GM18520 (cell line): ENCODE measurements at regions not wholly inside any gene's neighbourhood (a gene's known extent, or its start where the extent isn't known, plus 50 kb on each side); places are given as distances from the start of the nearest gene placed in this dataset.
"Not testable (repeated sequence)": the region's sequence is repeated elsewhere in the genome, so short reads cannot be mapped to it uniquely, and the experiment has no call there.

ENCODE experiments used
- ATAC-seq: cut with Tn5 transposase; IDR thresholded peaks from one replicate; pipeline ENCODE4 v1.9.1; 2021; ENCODE audit not compliant: unreplicated experiment

DNA sequence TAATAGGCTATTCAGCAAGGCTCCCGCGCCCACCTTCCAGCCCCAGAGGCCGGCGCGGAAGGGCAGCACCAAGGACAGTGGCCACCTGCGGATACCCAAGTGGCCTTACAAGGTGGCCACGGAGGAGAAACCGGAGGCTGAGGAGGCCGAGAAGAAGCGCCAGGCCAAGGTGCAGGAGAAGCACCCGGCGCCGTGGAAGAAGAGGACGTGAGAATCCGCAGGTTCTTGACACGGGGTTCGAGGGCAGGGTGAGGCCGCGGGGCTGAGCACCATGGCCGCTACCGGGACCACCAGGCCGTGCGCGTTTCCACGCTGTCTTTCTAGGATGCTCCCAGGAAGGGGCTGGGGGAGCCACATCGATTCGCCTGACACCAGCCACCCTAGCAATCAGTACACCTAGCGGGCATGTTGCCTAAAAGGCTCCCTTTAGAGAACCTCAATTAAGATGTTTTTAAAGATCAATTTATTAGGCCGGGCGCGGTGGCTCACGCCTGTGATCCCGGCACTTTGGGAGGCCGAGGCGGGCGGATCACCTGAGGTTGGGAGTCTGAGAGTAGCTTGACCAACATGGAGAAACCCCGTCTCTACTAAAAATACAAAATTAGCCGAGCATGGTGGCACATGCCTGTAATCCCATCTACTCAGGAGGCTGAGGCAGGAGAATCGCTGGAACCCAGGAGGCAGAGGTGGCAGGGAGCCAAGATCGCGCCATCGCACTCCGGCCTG is 134.3 kb upstream of the OR4C13 start:
- ATAC-seq, result not testable (repeated sequence)

DNA sequence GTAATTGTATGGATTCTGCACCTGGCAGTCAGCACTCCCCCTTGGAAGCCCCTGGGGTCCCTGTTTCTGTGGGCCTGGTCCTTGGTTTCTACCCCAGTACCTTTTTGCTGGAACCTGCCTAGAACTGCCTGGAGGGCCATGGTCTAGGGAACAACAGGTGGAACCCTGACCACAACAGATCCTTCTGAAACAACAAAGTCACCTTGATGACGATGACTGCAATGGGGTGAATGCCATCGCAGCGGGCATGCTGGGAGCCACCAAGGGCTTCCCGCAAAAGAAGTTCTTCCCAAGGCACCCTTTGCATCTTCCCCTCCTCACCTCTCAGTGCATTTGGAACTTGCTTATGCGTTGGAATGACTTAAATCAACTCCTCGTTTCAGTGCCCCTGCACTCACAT is 129.0 kb upstream of the OR4C13 start:
- ATAC-seq, result not testable (repeated sequence)

DNA sequence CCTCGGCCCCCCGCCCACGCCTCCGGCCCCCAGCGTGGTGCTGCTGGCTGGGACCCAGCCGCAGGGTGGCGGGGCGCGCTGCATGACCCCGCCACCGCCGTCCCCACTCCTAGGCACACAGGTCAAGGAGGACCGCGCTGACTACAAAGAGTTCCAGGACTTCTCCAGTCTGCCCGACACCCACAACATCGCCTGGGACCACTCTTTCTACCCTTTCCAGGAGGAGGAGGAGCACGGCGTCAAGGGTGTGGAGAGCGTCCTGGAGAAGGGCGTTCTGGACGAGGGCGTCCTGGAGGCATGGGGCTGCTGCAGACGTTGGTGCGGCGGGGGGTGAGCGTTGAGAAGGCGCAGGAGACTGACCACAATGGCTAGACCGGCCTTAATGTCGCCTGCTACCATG is 101.7 kb upstream of the OR4C13 start:
- ATAC-seq, result not testable (repeated sequence)

DNA sequence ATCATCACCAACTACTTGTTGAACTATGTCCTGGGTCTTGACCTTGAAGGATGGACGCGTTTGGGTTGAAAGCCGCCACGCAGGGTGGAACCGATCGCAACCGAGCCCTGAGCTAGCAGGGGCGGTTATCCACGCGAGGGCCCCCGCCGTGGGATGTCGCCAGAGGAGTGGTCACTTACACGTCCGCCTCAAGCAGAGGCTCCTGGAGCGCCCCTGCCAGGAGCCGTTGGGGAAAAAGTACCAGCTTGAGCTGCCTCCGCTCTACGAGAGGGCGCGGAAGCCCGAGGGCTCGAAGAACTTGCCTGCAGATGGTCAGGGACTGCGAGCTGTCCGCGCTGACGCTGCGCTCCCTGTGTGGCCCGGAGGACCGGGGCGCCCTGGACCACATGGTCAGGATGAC is 100.7 kb upstream of the OR4C13 start:
- no peak for ATAC-seq

DNA sequence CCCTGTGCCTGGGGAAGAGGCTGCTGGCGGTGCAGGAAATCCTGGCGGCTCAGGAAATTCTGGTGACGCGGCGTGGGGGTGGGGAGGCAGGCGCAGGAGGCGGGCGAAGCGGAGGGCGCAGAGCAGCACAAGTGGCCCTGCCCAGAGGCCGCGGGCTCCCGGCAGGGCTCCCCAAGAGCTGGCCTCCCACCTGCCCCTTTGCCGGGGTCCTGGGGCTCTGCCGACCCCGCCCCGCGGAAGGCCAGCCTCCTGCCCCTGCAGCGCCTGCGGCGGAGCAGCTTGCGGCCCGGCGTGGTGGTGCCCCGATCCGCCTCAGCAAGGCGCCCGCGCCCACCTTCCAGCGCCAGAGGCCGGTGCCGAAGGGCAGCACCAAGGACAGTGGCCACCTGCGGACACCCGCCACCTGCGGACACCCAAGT is 100.2 kb upstream of the OR4C13 start:
- ATAC-seq, result no peak

DNA sequence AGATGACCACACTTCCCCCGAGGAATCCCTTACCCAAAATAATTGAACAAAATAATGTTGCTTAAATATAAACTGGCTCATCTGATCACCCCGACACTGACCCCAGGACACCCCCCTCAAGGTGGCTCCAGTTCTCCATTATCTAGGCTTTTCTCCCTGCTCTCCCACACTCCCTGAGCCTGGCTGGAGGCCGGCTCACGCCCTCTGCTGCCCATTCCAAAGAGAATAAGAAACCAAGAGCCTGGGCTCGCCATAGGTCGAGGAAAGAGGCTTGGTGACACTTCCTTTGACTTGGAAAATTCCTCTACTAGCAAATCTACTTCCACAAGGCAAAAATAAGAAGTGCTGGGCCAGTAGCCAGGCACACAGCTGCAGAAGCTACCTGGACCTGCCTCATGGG is 63.3 kb upstream of the OR4C13 start:
- ATAC-seq, result not testable (repeated sequence)

DNA sequence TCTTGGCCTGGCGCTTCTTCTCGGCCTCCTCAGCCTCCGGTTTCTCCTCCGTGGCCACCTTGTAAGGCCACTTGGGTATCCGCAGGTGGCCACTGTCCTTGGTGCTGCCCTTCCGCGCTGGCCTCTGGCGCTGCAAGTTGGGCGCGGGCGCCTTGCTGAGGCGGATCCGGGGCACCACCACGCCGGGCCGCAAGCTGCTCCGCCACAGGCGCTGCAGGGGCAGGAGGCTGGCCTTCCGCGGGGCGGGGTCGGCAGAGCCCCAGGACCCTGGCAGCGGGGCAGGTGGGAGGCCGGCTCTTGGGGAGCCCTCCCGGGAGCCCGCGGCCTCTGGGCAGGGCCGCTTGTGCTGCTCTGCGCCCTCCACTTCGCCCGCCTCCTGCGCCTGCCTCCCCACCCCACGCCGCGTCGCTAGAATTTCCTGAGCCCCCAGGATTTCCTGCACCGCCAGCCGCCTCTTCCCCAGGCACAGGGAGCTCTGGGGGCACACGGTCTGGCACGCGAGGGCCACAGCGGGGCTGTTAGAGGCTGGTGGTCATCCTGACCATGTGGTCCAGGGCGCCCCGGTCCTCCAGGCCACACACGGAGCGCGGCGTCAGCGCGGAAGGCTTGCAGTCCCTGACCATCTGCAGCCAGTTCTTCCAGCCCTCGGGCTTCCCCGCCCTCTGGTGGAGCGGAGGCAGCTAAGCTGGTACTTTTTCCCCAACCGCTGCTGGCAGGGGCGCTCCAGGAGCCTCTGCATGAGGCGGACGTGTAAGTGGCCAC is 60.1 kb upstream of the OR4C13 start:
- ATAC-seq, result not testable (repeated sequence)

DNA sequence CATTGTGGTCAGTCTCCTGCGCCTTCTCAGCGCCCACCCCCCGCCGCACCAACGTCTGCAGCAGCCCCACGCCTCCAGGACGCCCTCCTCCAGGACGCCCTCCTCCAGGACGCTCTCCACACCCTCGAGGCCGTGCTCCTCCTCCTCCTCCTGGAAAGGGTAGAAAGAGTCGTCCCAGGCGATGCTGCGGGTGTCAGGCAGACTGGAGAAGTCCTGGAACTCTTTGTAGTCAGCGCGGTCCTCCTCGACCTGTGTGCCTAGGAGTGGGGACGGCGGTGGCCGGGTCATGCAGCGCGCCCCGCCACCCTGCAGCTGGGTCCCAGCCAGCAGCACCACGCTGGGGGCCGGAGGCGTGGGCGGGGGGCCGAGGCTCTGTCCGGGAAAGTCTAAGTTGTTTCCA is 58.7 kb upstream of the OR4C13 start:
- not testable (repeated sequence) for ATAC-seq
